HG03097 (cell line): ENCODE measurements at regions not wholly inside any gene's neighbourhood (a gene's known extent, or its start where the extent isn't known, plus 50 kb on each side); places are given as distances from the start of the nearest gene placed in this dataset.
"Not testable (repeated sequence)": the region's sequence is repeated elsewhere in the genome, so short reads cannot be mapped to it uniquely, and the experiment has no call there.

Experiments
- ATAC-seq: cut with Tn5 transposase; IDR thresholded peaks from one replicate; pipeline ENCODE4 v1.9.1; 2021; ENCODE audit not compliant: unreplicated experiment, low FRiP score

- no peak for ATAC-seq
Observed at GRCh38 chr10:53111529-53111928, 338.9 kb upstream of the MBL2 start.

DNA sequence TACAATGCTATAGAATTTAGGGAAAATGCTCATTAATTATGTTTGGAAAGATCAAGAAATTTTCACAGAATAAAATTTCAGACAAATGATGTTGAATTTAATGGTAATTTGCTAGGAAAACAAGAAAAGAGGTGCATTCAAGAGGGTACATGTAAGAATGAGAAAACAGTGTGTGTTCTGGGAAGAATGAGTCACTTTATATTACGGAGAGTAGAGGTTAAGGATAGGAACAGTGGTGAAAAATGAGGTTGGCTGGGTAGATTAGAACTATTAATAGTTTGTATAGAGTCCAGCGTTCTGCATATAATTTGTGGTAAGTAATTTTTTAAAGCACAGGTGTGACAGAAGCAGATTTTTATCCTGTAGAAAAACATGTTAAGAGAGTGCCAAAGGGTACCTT lies 336.7 kb upstream of the MBL2 start:
- no peak for ATAC-seq

DNA sequence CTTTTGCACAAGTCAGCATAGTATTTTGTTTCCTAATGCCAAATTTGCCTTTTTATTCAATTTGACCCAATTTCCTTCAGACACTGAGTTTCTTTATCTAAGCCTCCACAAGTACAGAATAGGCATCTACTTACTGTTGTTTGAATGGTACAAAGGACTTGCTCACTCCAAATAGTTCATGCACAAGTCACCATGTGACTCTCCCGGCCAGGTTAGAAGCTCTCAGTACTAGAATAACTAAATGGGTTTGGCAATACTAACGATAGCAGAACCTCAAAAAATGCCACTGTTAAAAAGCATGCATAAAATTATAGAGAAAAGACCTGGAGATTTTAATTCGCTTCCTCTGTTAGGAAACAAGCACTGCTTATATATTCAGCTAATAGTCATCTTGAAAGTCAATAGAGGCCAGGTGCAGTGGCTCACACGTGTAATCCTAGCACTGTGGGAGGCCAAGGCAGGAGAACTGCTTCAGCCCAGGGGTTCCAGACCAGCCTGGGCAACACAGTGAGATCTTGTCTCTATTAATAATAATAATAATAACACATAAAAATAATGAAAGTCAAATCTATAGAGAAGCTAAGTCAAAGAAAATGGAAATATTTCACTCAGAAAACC lies 335.8 kb upstream of the MBL2 start:
- ATAC-seq, result no peak

DNA sequence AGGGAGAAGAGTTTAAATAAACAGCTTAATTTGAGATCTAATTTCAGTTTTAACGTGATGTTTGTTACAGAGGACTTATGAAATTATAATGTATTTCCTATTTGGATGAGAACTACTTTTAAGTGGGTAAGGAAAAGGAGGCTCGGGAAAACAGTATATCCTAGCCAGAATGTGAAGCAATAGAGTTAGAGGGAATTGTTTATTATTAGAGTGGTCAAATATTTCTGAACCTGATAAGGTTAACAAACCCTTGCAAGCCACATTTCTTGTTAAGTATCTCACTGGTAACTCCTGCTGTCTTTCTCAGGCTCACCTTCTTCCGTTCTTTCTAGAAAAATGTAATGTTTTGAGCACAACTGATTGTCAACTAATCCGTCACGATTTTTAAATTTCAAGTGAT lies 335.1 kb upstream of the MBL2 start:
- no peak for ATAC-seq

- no peak for ATAC-seq
Observed at GRCh38 chr10:53102424-53102823, 329.8 kb upstream of the MBL2 start.

GRCh38 chr10:53093878-53094277 lies 321.3 kb upstream of the MBL2 start:
- no peak for ATAC-seq

- ATAC-seq, result no peak
Observed at GRCh38 chr10:53091574-53091973, 319.0 kb upstream of the MBL2 start.

DNA sequence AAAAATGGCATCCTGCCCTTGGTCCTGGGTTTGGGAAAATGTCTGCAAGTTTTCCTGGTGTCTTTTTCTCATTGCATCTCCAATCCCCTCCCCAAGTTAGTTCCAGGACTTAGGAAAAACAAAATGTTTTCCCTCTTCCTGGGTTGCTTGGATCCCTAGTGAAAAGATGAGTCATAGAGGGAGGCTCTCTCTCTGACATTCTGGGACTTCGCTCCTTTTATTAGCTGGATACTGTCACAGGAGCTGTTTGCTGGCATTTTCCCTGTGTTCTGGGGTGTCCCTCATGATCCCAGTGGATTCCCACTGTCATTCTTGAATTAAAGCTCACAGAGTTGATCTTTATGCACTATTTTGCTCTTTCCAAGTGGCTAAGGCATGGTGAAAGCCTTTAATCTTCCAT lies 316.4 kb upstream of the MBL2 start:
- ATAC-seq, result no peak

GRCh38 chr10:53079283-53079682 lies 306.7 kb upstream of the MBL2 start:
- ATAC-seq, result no peak

DNA sequence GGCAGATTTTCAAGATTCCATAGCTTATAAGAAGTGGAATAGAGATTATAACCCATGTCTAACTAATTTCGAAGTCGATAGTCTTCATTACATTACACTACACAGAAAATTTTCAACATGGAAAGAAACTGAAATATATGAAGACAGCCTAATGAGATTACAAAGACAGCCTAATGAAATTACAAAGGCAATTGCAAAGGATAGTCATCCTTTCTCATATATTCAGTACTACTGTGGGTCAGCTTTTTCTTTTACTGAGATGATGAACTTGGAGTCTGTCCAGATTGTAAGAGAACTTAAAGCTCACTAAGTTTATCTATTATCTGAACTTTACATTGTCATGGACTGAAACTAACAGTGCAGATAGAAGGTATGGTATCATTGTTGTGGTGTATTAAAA lies 304.4 kb upstream of the MBL2 start:
- ATAC-seq, result no peak

GRCh38 chr10:53075469-53075868 lies 302.9 kb upstream of the MBL2 start:
- no peak for ATAC-seq

GRCh38 chr10:53072144-53072543 lies 299.6 kb upstream of the MBL2 start:
- no peak for ATAC-seq

DNA sequence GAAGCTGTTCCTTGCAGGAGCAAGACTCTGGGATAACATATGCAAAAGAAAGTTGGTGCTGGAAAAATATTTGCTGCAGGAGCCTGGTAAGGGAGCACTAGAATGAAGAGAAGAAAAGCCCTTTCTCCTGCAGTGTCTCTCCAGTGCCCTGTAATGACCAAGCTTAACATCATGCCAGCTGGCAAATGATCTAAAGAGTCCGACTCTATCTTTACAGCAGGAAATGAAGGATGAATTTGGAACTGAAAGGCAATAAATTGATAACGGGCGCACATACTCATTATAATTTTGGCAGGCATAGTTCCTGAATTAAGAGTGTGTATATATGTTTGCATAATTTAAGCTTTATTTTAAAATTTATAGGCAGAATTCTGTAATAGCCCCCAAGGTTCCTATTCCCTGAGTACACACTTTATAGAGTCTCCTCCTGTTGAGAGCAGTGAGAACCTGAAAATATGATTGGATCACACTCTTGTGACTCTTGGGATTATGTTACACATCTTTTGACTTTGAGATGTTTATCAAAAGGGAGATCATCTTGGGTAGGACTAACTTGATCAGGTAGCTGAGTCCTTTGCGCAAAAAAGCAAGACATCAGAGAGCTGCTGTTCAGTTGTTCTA lies 299.0 kb upstream of the MBL2 start:
- ATAC-seq, result no peak

- ATAC-seq, result no peak
Observed at GRCh38 chr10:53069013-53069412, 296.4 kb upstream of the MBL2 start.

DNA sequence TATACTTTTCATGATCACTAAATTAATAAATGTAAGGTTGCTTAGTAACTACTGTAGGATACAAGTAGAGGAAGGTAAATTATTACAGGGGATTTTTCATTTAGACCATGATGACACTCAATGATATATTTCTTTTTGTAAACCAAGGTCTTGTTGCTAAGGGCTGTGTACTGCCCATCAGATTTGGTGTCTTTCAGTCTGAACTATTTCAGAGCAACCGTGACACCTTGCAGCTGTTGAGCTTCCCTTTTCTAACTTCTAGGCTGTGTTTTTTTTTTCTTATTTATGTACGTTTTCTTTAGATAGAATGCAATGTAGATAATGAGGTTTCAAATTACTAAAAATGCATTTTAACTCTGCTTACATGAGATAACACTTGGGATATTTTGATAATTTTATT lies 292.0 kb upstream of the MBL2 start:
- no peak for ATAC-seq

DNA sequence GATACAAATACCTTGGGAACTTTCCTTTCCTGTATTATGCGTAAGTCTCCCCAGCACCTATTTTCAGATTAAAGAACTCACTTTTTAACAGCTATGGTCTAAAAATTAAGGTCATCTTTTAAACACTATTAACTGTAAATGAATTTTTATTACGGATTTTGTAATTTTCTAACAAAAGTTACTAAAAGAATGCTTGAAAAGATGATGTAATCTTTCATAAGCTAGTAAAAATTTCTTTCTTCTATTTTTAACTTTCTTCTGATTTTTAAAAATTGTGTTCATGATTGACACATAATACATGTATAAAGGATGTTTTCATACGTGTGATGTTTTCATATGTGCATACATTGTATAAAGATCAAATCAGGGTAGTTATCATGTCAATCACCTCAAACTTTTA lies 291.2 kb upstream of the MBL2 start:
- ATAC-seq, result no peak

DNA sequence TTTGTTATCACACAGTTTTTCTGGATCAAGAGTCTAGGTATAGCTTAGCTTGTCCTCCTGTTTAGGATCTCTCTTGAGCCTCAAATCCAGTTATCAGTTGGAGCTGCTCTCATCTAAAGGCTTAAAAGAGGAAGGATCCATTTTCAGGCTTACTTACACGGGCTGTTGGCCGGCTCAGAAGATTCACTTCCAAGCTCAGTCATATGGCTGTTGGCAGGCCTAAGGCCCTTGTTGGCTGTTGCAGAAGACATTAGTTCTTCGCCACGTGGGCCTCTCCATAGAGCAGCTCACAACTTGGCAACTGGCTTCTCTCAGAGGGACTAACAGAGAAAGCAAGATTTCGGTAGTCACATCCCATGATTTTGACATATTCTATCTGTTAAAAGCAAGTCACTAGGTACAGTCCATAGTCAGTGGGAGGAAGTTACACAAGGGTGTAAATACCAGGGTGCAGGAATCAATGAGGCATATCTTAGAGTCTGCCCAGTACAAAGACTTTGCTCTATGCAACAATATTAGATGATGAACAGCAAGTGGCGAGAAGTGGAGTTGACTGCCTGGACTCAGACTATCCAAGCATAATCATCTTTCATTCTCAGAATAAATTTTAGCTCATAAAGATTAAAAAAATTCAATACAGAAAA lies 280.1 kb upstream of the MBL2 start:
- ATAC-seq, result no peak

- ATAC-seq, result no peak
Observed at GRCh38 chr10:53045315-53045714, 272.7 kb upstream of the MBL2 start.

- not testable (repeated sequence) for ATAC-seq
Observed at GRCh38 chr10:53035823-53036222, 263.2 kb upstream of the MBL2 start.

- ATAC-seq, result no peak
Observed at GRCh38 chr10:53033396-53033795, 260.8 kb upstream of the MBL2 start.

GRCh38 chr10:53029872-53030849 lies 257.6 kb upstream of the MBL2 start:
- not testable (repeated sequence) for ATAC-seq
